Activated naive CD4-positive, alpha-beta T cell treated with anti-CD3 and anti-CD28 coated beads, Interleukin-2, amount 10 ng/mL, durations not matched to agents 7 days and 5 days (primary cell): ENCODE measurements at regions not wholly inside any gene's neighbourhood (a gene's known extent, or its start where the extent isn't known, plus 50 kb on each side); places are given as distances from the start of the nearest gene placed in this dataset.

Experiments used
- CTCF ChIA-PET: fragments of 350-600 bp; sonication (Branson Sonifier 250); formaldehyde crosslinking; loops from one replicate; lab custom pipeline; 2021; ENCODE audit warnings: antibody characterized with exemption; lab: Charles Lee
- DNase-seq: peaks from one replicate; pipeline ENCODE4 v3.0.0-alpha.2; 2020
- H3K27ac Mint-ChIP-seq: one replicate; pipeline ENCODE4 v1.8.0; 2021; ENCODE audit warnings: mild to moderate bottlenecking, moderate library complexity, mixed read lengths
- H3K27me3 Mint-ChIP-seq: one replicate; pipeline ENCODE4 v1.8.0; 2021; ENCODE audit warnings: mild to moderate bottlenecking, mixed read lengths
- H3K36me3 Mint-ChIP-seq: one replicate; pipeline ENCODE4 v1.8.0; 2021; ENCODE audit warnings: mixed read lengths
- H3K4me1 Mint-ChIP-seq: one replicate; pipeline ENCODE4 v1.8.0; 2021; ENCODE audit warnings: mixed read lengths
- H3K4me3 Mint-ChIP-seq: one replicate; pipeline ENCODE4 v1.8.0; 2021; ENCODE audit warnings: mild to moderate bottlenecking, moderate library complexity, mixed read lengths
- H3K9me3 Mint-ChIP-seq: one replicate; pipeline ENCODE4 v1.8.0; 2021; ENCODE audit warnings: mixed read lengths

GRCh38 chr4:127143460-127144195, 489.1 kb upstream of the INTU start:
- no peak overlapping the region for H3K4me3 Mint-ChIP-seq
- DNase-seq = no peak

GRCh38 chr4:127145006-127145540, 487.7 kb upstream of the INTU start:
- DNase-seq = no peak
- Mint-ChIP-seq H3K27ac (no peak overlapping the region), H3K9me3 (no peaks in the 10 kb centered on the region), H3K36me3 (no peaks in the 10 kb centered on the region), H3K27me3 (no peaks in the 10 kb centered on the region), H3K4me1 (no peaks in the 10 kb centered on the region), H3K4me3 (no peak overlapping the region)
- CTCF ChIA-PET = no interaction called here

More at GRCh38 chr4:127143460-127144195, 489.1 kb upstream of the INTU start:
- Mint-ChIP-seq H3K27ac (no peak overlapping the region), H3K9me3 (no peaks in the 10 kb centered on the region), H3K4me1 (no peaks in the 10 kb centered on the region), H3K36me3 (no peaks in the 10 kb centered on the region), H3K27me3 (no peaks in the 10 kb centered on the region)
- CTCF ChIA-PET = no interaction called here

GRCh38 chr4:127148165-127148564, 484.6 kb upstream of the INTU start:
- CTCF ChIA-PET = interaction anchor here (0.7 kb wide), 1 partner anchor 19 kb away, joined by 4 read pairs; no protein-coding TSS in a partner anchor
- Mint-ChIP-seq H3K4me3 (no peak overlapping the region), H3K36me3 (no peaks in the 10 kb centered on the region), H3K27me3 (no peaks in the 10 kb centered on the region), H3K4me1 (no peaks in the 10 kb centered on the region), H3K27ac (no peak overlapping the region), H3K9me3 (no peaks in the 10 kb centered on the region)
- no peak for DNase-seq

GRCh38 chr4:127149086-127149485, 483.7 kb upstream of the INTU start:
- Mint-ChIP-seq H3K27me3 (no peaks in the 10 kb centered on the region), H3K36me3 (no peaks in the 10 kb centered on the region), H3K4me1 (no peaks in the 10 kb centered on the region), H3K9me3 (no peaks in the 10 kb centered on the region), H3K4me3 (no peak overlapping the region), H3K27ac (no peak overlapping the region)
- CTCF ChIA-PET = no interaction called here
- no peak for DNase-seq

DNA sequence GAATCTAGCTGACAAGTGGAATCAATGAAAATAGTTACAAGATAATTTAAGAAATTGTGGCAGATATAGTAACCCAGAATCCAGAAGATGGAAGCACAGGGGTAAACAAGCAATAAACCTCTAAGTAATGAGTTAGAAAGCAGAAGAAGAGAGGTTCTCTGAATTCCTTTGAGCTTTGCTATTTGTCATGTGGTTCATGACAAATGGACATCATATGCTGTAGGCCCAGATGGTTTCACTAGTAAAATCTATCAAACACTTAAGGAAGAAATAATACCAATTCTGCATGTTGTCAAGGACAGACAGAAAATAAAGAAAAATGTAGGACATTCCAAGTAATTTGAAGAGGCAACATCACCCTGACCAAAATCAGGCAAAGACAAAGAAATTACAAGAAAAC, 480.8 kb upstream of the INTU start:
- H3K27me3 Mint-ChIP-seq = no peaks in the 10 kb centered on the region
- no peak overlapping the region for H3K27ac Mint-ChIP-seq
- H3K4me1 Mint-ChIP-seq = no peaks in the 10 kb centered on the region
- no peaks in the 10 kb centered on the region for H3K36me3 Mint-ChIP-seq
- H3K9me3 Mint-ChIP-seq = no peaks in the 10 kb centered on the region
- CTCF ChIA-PET = no interaction called here
- no peak for DNase-seq
- no peak overlapping the region for H3K4me3 Mint-ChIP-seq

DNA sequence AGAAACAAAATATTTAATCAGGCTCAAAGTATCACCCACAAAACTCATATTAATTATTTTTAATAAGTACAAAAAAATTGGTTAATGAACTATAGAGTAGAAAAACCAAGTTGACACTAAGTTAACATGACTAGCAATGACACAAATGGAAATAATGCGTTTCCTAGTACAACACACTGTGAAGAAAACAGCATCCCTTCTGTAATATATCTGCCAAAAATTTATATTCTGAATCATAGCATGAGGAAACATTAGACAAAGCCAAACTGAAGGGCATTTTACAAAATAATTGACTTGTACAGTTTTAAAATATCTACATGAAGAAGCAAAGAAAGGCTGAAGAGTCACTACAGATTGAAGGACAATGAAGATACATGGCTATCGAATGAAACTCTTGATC, 477.6 kb upstream of the INTU start:
- no peak overlapping the region for H3K27ac Mint-ChIP-seq
- DNase-seq = no peak
- CTCF ChIA-PET = no interaction called here
- no peaks in the 10 kb centered on the region for H3K36me3 Mint-ChIP-seq
- H3K4me1 Mint-ChIP-seq = no peaks in the 10 kb centered on the region
- no peaks in the 10 kb centered on the region for H3K27me3 Mint-ChIP-seq
- no peak overlapping the region for H3K4me3 Mint-ChIP-seq
- H3K9me3 Mint-ChIP-seq = peaks cover 4% of the 10 kb centered on the region

GRCh38 chr4:127155555-127155954, 477.2 kb upstream of the INTU start:
- H3K27me3 Mint-ChIP-seq = no peaks in the 10 kb centered on the region
- no peak overlapping the region for H3K4me3 Mint-ChIP-seq
- H3K36me3 Mint-ChIP-seq = no peaks in the 10 kb centered on the region
- peaks cover 4% of the 10 kb centered on the region for H3K9me3 Mint-ChIP-seq
- no peak overlapping the region for H3K27ac Mint-ChIP-seq
- H3K4me1 Mint-ChIP-seq = no peaks in the 10 kb centered on the region
- CTCF ChIA-PET = no interaction called here
- DNase-seq = no peak

DNA sequence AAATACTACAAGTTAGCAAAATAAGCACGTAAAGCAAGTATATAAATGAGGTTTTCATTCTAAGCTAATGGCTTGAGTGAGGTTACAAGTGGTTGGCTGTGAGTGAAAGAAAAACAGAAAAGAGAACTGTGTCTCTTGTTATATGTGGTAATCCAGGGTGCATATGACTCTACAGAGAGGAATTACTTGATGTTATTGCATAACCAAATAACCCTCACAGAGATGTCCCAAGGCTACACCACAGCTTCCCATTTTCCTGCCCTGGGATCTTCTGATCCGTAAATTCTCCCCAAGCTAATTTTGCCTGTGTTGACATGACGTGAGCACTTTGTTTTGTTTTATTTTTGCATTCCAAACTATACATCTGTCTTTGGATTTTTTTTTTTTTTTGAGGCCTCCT, 470.0 kb upstream of the INTU start:
- peaks cover 5% of the 10 kb centered on the region for H3K9me3 Mint-ChIP-seq
- H3K27ac Mint-ChIP-seq = no peak overlapping the region
- no peak overlapping the region for H3K4me3 Mint-ChIP-seq
- no peaks in the 10 kb centered on the region for H3K4me1 Mint-ChIP-seq
- CTCF ChIA-PET = no interaction called here
- no peak for DNase-seq
- H3K36me3 Mint-ChIP-seq = no peaks in the 10 kb centered on the region
- H3K27me3 Mint-ChIP-seq = no peaks in the 10 kb centered on the region

GRCh38 chr4:127165971-127166370, 466.8 kb upstream of the INTU start:
- no peaks in the 10 kb centered on the region for H3K27me3 Mint-ChIP-seq
- no peak overlapping the region for H3K4me3 Mint-ChIP-seq
- peaks cover 3% of the 10 kb centered on the region for H3K9me3 Mint-ChIP-seq
- no peaks in the 10 kb centered on the region for H3K4me1 Mint-ChIP-seq
- CTCF ChIA-PET = no interaction called here
- no peak overlapping the region for H3K27ac Mint-ChIP-seq
- DNase-seq = no peak
- no peaks in the 10 kb centered on the region for H3K36me3 Mint-ChIP-seq

DNA sequence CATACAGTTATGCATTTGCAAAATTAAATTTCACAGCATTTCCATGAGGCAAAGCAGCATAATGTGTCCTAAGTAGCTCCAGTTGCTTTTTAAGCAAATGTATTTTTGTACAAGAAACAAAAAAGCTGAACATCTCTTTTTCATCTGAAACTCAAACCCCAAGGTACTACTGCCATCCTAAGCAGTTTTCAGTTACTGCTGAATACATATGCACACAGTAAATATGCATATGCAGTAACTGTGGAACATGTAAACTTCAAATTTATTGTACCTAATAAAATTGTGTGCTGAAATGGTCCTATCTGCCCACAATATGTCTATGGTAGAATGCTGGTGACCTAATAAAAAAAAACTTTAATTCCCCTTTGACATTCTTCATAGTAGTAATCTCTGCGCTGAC, 458.6 kb upstream of the INTU start:
- no peaks in the 10 kb centered on the region for H3K9me3 Mint-ChIP-seq
- DNase-seq = no peak
- H3K27me3 Mint-ChIP-seq = no peaks in the 10 kb centered on the region
- no peak overlapping the region for H3K4me3 Mint-ChIP-seq
- H3K36me3 Mint-ChIP-seq = no peaks in the 10 kb centered on the region
- H3K27ac Mint-ChIP-seq = no peak overlapping the region
- no peaks in the 10 kb centered on the region for H3K4me1 Mint-ChIP-seq
- CTCF ChIA-PET = no interaction called here

GRCh38 chr4:127174616-127175015, 458.1 kb upstream of the INTU start:
- no peaks in the 10 kb centered on the region for H3K9me3 Mint-ChIP-seq
- DNase-seq = no peak
- no peak overlapping the region for H3K4me3 Mint-ChIP-seq
- no peaks in the 10 kb centered on the region for H3K27me3 Mint-ChIP-seq
- H3K27ac Mint-ChIP-seq = no peak overlapping the region
- CTCF ChIA-PET = no interaction called here
- no peaks in the 10 kb centered on the region for H3K4me1 Mint-ChIP-seq
- no peaks in the 10 kb centered on the region for H3K36me3 Mint-ChIP-seq

DNA sequence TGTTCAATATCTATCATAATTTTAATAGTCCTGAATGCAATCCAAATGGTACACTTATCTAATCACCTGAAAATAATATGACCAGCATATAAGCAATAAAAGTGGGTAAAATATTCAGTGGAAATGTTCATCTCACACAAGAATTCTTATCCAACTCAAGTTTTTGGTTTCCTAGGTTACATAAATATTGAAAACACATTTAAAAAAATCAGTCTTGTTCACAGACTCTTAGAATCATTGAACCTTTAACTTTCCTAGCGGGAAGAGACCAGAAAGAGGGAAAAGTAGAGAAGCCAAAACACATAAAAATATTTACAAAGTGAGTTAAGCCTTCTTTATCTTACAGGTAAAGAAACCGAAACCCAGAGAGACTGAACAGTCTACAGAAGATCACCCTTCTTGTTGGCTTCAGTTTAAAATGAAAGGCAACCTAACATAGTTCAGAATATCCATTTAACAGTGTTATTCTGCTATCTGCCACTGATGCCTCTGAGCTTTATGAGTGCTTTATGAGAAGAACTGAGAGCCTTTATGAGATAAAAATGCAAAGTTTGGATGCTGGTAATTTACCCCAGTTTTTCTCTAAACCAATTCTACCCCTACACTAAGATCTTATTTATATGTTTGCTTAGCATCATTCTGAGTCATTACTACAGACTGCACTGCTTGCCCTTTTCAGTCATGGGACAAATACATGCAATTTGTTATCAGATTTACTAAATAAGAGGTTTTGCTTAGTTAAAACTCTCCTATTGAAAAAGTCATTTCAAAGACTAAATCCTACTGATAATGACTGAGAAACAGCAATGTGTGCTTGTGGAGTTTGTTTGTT, 453.3 kb upstream of the INTU start:
- Mint-ChIP-seq H3K9me3 (peaks cover 4% of the 10 kb centered on the region), H3K27me3 (no peaks in the 10 kb centered on the region), H3K4me1 (no peaks in the 10 kb centered on the region), H3K4me3 (no peak overlapping the region), H3K27ac (no peak overlapping the region), H3K36me3 (no peaks in the 10 kb centered on the region)
- CTCF ChIA-PET = no interaction called here
- DNase-seq = no peak

DNA sequence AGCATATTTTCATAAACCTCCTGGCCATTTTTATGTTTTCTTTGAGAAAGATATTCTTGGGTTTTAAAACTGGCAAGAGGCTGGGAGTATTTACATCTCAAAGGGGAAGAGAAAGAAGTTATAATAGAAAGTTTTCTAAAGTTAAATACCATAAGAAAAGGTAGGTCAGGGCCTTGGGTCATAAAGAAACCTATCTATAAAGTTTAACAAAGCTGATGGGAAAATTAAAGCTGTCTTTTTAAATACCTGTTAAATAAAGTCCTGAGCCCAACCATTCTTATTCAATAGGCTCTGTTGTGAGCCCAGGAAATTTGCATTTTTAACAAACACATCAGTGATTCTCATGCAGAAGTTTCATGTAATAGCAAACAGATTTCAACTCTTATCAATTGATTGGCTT, 451.8 kb upstream of the INTU start:
- H3K27me3 Mint-ChIP-seq = no peaks in the 10 kb centered on the region
- no peaks in the 10 kb centered on the region for H3K4me1 Mint-ChIP-seq
- H3K4me3 Mint-ChIP-seq = no peak overlapping the region
- CTCF ChIA-PET = no interaction called here
- no peak overlapping the region for H3K27ac Mint-ChIP-seq
- DNase-seq = no peak
- peaks cover 9% of the 10 kb centered on the region for H3K9me3 Mint-ChIP-seq
- H3K36me3 Mint-ChIP-seq = no peaks in the 10 kb centered on the region

DNA sequence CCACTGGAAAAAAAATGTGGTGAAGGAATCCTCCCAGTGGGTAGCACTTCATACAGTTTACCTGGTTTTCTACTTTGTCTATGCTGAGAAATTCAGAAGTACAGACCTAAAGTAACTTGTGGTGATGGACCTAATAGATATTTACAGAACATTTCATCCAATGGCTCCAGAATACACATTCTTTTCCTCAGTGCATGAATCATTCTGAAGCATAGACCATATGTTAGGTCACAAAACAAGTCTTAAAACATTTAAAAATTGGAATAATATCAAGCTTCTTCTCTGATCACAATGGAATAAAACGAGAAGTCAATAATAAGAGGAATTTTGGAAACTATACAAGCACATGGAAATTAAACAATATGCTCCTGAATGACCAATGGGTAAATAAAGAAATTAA, 450.1 kb upstream of the INTU start:
- Mint-ChIP-seq H3K9me3 (peaks cover 9% of the 10 kb centered on the region), H3K27ac (no peak overlapping the region), H3K36me3 (no peaks in the 10 kb centered on the region), H3K27me3 (no peaks in the 10 kb centered on the region), H3K4me3 (no peak overlapping the region), H3K4me1 (no peaks in the 10 kb centered on the region)
- DNase-seq = no peak
- CTCF ChIA-PET = no interaction called here

DNA sequence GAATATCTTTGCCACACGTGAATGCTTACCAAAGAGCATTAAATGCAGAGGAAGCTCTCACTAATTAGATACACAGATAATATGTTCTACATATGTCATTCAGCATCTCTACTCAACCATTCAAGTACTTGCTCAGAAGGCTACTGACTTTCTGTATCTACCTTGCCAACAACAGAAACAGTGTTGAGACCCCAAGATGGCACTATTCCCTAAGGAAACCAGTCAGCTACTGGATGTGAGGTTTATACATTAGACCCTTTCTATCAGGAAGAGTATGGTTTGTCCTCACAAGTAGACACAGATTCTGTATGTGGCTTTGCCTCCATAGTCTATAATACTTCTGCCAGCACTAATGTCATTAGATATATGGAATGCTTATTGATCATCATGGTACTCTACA, 443.9 kb upstream of the INTU start:
- H3K4me3 Mint-ChIP-seq = no peak overlapping the region
- CTCF ChIA-PET = no interaction called here
- H3K36me3 Mint-ChIP-seq = no peaks in the 10 kb centered on the region
- H3K27me3 Mint-ChIP-seq = no peaks in the 10 kb centered on the region
- no peak overlapping the region for H3K27ac Mint-ChIP-seq
- DNase-seq = no peak
- no peaks in the 10 kb centered on the region for H3K4me1 Mint-ChIP-seq
- peaks cover 10% of the 10 kb centered on the region for H3K9me3 Mint-ChIP-seq
